NAMALWA (cell line): ENCODE measurements at regions not wholly inside any gene's neighbourhood (a gene's known extent, or its start where the extent isn't known, plus 50 kb on each side); places are given as distances from the start of the nearest gene placed in this dataset.

Source experiments
- DNase-seq: peaks from one replicate; pipeline ENCODE4 v3.0.0-alpha.2; 2015; ENCODE audit warnings: low spot score

- no peak for DNase-seq
Measured at GRCh38 chr1:58911841-58912499, 128.1 kb upstream of the JUN start.

GRCh38 chr1:58914925-58915324 is 131.1 kb upstream of the JUN start:
- no peak for DNase-seq

GRCh38 chr1:58917436-58917835 is 133.6 kb upstream of the JUN start:
- DNase-seq = no peak

GRCh38 chr1:58919226-58919958 is 135.5 kb upstream of the JUN start:
- DNase-seq = no peak

- DNase-seq = no peak
Measured at GRCh38 chr1:58919959-58920321, 136.1 kb upstream of the JUN start.

GRCh38 chr1:58921342-58921741 is 137.5 kb upstream of the JUN start:
- DNase-seq = no peak

GRCh38 chr1:58921751-58922150 is 137.9 kb upstream of the JUN start:
- no peak for DNase-seq

GRCh38 chr1:58922302-58923089 is 138.6 kb upstream of the JUN start:
- DNase-seq = no peak

GRCh38 chr1:58923090-58923470 is 139.2 kb upstream of the JUN start:
- no peak for DNase-seq

GRCh38 chr1:58924016-58924565 is 140.2 kb upstream of the JUN start:
- DNase-seq = no peak

- DNase-seq = no peak
Measured at GRCh38 chr1:58924821-58925220, 141.0 kb upstream of the JUN start.

GRCh38 chr1:58925247-58925646 is 141.4 kb upstream of the JUN start:
- no peak for DNase-seq

- DNase-seq = no peak
Measured at GRCh38 chr1:58926152-58926551, 142.3 kb upstream of the JUN start.

- DNase-seq = no peak
Measured at GRCh38 chr1:58927041-58927721, 143.3 kb upstream of the JUN start.

GRCh38 chr1:58927722-58928085 is 143.9 kb upstream of the JUN start:
- no peak for DNase-seq

- DNase-seq = no peak
Measured at GRCh38 chr1:58928514-58928913, 144.7 kb upstream of the JUN start.

GRCh38 chr1:58929671-58930325 is 146.0 kb upstream of the JUN start:
- no peak for DNase-seq

- DNase-seq = no peak
Measured at GRCh38 chr1:58931024-58931423, 147.2 kb upstream of the JUN start.

GRCh38 chr1:58931756-58932155 is 147.9 kb upstream of the JUN start:
- DNase-seq = no peak

GRCh38 chr1:58932859-58933598 is 149.2 kb upstream of the JUN start:
- DNase-seq = no peak

GRCh38 chr1:58933599-58933926 is 149.7 kb upstream of the JUN start:
- DNase-seq = no peak
